HTR-8/SVneo (cell line): ENCODE measurements at regions not wholly inside any gene's neighbourhood (a gene's known extent, or its start where the extent isn't known, plus 50 kb on each side); places are given as distances from the start of the nearest gene placed in this dataset.
"Not testable (repeated sequence)": the region's sequence is repeated elsewhere in the genome, so short reads cannot be mapped to it uniquely, and the experiment has no call there.

Experiments
- DNase-seq: peaks from one replicate; pipeline ENCODE4 v3.0.0; 2011; ENCODE audit warnings: low spot score, mixed read lengths; ENCODE audit not compliant: insufficient read length
- FAIRE-seq: peaks from 2 replicates; lab custom pipeline; 2011; peaks lifted over from hg19 to GRCh38; lab: Jason Lieb, UNC

- FAIRE-seq (no peak), DNase-seq (no peak)
These were observed 273.9 kb upstream of the DEPDC1 start for GRCh38 chr1:68770817-68771216.

DNA sequence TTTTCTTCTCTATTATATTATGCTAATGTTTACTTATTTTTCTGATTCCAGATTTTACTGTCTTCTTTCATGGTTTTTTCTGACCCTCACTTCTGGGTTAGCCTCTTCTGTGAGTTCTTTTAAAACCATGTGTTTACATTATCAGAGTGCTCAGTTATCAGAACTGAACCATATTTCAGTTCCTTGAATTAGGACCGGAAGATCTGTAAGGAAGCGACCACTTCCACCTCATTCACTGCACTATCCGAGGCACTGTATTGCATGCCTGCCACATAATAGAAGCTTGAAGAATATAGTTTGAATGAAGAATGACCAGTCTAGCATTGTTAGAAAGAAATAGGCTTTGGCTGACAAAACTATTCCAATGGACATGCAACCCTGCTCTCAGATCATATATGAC lies 281.0 kb upstream of the DEPDC1 start:
- DNase-seq: no peak

GRCh38 chr1:68779841-68780240 lies 283.0 kb upstream of the DEPDC1 start:
- not testable (repeated sequence) for DNase-seq, FAIRE-seq

More for the DNA sequence above, 281.0 kb upstream of the DEPDC1 start:
- FAIRE-seq: no peak

DNA sequence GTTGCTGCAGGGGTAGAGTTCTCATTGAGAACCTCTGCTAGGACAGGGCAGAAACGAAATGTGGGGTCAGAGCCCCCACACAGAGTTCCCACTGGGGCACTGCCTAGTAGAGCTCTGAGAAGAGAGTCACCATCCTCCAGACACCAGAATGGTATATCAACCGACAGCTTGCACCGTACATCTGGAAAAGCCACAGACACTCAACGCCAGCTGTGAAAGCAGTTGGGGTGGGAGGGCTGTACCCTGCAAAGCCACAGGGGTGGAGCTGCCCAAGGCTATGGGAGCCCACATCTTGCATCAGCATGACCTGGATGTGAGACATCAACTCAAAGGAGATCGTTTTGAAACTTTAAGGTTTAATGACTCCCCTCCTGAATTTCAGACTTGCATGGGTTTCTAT lies 284.0 kb upstream of the DEPDC1 start:
- FAIRE-seq (no peak), DNase-seq (no peak)

- FAIRE-seq: no peak
- no peak for DNase-seq
These were observed 286.0 kb upstream of the DEPDC1 start for GRCh38 chr1:68782890-68783289.

DNA sequence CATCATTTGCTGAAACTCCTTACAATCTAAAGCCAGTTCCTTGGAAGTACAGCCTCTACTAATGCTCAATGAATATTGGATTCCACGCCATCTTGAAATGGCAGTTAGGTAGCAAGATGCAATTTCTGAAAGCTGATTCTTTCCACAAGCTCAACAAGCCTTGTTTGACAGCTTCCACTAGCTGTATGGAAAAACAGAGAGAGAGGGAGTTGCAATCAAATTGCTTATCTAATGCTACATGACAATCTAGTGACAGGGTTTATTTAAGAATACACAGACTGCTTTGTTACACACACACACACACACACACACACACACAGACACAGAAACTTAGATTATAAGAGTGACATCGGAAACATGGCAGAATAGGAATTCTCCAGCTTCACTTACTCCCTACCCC lies 288.4 kb upstream of the DEPDC1 start:
- no peak for DNase-seq
- FAIRE-seq: no peak

GRCh38 chr1:68788762-68789161 lies 291.9 kb upstream of the DEPDC1 start:
- no peak for FAIRE-seq
- DNase-seq: no peak

DNA sequence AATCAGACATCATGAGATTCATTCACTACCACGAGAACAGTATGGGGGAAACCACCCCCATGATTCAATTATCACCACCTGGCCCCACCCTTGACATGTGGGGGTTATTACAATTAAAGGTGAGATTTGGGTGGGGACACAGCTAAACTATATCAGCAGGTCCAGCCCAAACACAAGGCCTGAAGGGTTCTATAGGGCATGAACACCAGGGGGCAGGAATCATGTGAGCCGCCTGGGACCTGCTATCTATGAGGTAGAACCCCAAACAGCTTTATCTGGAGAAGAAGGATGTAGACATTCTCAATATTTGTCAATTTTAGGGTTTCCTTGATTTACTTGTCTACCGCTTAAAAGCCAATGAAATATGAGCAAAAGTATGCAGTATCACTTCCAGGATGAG lies 294.9 kb upstream of the DEPDC1 start:
- DNase-seq (no peak), FAIRE-seq (no peak)

DNA sequence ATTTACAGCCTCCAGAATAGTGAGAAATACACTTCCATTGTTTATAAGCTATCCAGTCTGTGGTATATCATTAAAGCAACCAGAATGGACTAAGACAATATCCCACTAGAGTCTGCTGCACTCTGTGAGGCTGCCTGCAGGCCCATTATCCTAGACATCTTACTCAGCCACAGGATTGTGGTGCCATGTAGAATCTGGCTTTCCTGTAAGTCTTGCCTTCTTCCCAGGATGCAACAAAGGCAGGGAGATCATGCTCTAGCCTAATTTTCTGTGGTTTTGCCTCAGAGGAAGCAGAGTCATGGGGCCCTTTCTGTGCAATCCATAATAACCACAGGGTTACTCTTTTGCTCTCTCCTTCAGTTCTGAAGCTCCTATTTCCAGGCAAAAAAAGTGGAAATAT lies 299.1 kb upstream of the DEPDC1 start:
- no peak for DNase-seq
- FAIRE-seq: no peak

DNA sequence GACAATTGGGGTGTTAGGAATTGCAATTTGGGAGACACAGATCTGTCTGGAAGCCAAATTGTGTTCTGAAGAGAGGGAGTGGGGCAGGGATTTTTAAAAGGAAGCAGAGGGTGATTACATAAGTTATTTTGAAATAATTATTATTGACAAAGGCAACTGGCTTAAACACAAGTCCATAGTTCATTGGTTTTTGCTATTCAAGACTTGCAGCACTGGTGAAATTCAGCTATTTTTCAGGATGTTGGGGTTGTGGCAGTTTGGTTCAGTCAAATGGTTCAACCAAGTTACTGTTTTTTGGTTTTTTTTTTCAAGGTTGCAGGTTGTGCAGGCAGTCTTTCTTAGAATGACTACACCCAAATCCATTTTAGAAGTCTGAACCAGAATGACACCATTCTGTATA lies 300.0 kb upstream of the DEPDC1 start:
- FAIRE-seq (no peak), DNase-seq (no peak)

GRCh38 chr1:68798071-68798470 lies 301.2 kb upstream of the DEPDC1 start:
- DNase-seq (no peak), FAIRE-seq (no peak)

DNA sequence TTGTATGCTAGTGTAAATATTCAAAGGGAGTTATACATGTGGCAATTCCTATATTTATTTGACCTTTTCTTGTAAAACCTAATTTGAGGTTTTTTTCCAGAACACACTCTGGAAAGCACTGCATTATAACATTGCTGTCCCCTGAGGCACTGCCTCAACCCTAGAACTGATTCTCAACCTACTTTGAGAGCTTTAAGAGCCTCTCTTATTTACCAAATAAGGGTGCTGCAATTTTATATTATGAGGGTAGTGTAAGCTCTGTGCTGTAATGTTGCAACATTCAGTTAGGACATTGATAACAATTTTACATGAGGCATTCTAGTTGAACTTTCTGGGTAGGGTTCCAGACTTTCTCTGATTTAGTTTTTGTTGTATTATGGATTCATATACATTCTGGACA lies 302.2 kb upstream of the DEPDC1 start:
- FAIRE-seq (no peak), DNase-seq (no peak)

GRCh38 chr1:68800182-68800581 lies 303.3 kb upstream of the DEPDC1 start:
- no peak for FAIRE-seq
- no peak for DNase-seq

DNA sequence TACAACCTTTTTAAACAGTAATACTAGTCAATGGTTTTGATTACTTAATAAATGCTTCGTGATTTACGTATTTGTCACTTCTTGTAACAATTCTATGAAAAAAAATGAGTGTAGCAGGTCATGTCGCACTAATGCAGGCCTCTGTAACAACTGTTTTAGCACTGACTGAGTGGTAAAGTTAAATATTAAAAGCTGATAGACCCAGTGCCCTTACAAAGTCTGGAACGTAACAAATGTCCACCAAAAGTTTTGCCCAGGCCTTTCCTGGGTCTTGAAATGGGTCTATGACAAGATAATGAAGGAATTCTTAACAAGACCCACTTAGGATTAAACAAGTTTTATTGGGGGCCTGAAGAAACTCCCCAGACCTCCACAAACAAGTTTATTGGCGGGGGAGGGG lies 304.6 kb upstream of the DEPDC1 start:
- no peak for FAIRE-seq

GRCh38 chr1:68805097-68805641 lies 308.3 kb upstream of the DEPDC1 start:
- no peak for FAIRE-seq

More for the DNA sequence above, 304.6 kb upstream of the DEPDC1 start:
- DNase-seq: no peak

DNA sequence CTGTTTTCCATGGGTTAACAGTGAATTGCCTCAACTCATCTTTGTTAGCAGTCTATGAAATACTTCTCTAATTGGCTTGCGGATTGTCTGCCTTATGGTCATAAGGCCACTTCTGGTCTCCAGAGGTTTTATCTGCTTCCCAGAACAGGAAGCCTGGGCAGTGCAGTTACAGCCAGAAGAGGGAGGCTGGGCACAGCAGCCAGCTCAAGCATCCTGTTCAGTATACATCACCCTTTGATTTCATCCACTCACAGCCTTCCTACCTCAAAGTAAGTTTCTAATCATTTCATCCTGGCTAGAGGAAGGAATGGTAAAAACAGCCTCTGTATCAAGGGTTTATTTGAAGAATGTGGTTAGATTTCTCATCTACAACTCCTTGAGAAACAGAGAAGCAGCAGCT lies 311.5 kb upstream of the DEPDC1 start:
- no peak for FAIRE-seq
- DNase-seq: no peak

More at GRCh38 chr1:68805097-68805641, 308.3 kb upstream of the DEPDC1 start:
- no peak for DNase-seq

DNA sequence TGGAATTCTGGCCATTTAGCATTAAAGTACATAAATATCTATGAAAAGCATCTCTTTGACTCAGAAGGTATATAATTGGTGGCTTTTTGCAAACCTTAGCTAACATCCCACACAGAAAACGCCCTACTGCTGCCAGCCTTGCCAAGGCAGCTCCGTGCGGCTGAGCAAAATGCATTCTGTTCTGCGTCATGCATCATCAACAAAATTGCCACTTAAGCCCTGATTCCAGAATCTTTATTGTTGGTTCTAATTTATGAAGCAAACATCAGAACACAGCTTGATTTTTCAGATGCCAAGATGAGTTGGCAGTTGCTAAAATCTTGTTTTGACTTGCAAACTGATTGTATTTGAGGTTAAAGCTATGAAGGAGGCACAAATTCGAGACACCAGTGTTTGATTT lies 314.9 kb upstream of the DEPDC1 start:
- FAIRE-seq: no peak
- DNase-seq: no peak

GRCh38 chr1:68812333-68812732 lies 315.5 kb upstream of the DEPDC1 start:
- FAIRE-seq (no peak), DNase-seq (no peak)

- FAIRE-seq: no peak
- no peak for DNase-seq
These were observed 317.2 kb upstream of the DEPDC1 start for GRCh38 chr1:68814067-68814466.

DNA sequence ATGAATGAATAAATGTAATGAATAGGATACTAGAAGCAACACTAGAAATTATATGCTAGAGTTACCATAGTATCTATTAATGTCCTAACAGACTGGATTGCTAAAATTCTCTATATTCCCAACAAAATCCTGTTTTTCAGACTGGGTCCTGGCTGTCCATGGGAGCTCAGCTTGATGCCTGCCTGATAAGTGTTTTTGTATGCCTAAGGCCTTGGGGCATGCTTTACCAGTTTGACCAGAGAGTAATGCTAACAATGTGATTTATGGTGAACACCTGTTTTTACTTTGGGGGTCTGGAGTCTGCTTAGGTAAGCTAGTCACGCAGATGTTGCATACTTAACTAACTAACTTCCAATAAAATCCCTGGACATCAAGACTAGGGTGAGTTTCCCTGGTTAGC lies 318.8 kb upstream of the DEPDC1 start:
- DNase-seq (no peak), FAIRE-seq (no peak)

- not testable (repeated sequence) for FAIRE-seq, DNase-seq
These were observed 320.8 kb upstream of the DEPDC1 start for GRCh38 chr1:68817505-68818210.

GRCh38 chr1:68819190-68819829 lies 322.4 kb upstream of the DEPDC1 start:
- FAIRE-seq (no peak), DNase-seq (peak; percentile 10)
